ENCODE measurements at regions not wholly inside any gene's neighbourhood (a gene's known extent, or its start where the extent isn't known, plus 50 kb on each side); places are given as distances from the start of the nearest gene placed in this dataset.

- WGBS (ENCODE audit: insufficient coverage) = no CpG with 5 or more reads among the region's 1 CpG
- Histone ChIP-seq H3K4me3 (ENCODE audit: control insufficient read depth in 1 of 7, extremely low read depth in 1 of 7, insufficient read depth in 4 of 7, low read depth in 2 of 7, low read length in 6 of 7) (no peak overlapping the region), H3K36me3 (ENCODE audit: control insufficient read depth in 4 of 4, insufficient read depth in 4 of 4, low read length in 3 of 4) (no peaks in the 10 kb centered on the region), H3K27me3 (replicated peaks in 2 of 5; ENCODE audit: control insufficient read depth in 4 of 5, insufficient read depth in 5 of 5, low read length in 4 of 5) (no peaks in the 10 kb centered on the region), H3K4me1 (ENCODE audit: control extremely low read depth in 1 of 4, control insufficient read depth in 4 of 4, insufficient read depth in 4 of 4, low read length in 3 of 4) (no peaks in the 10 kb centered on the region), H3K9me3 (ENCODE audit: control extremely low read depth in 1 of 5, control insufficient read depth in 4 of 5, insufficient read depth in 2 of 5, low read depth in 1 of 5, low read length in 4 of 5) (no peaks in the 10 kb centered on the region), H3K27ac (ENCODE audit: insufficient read depth in 1 of 2, low read depth in 1 of 2, low read length in 2 of 2, poor library complexity in 1 of 2, severe bottlenecking in 2 of 2) (no peak overlapping the region)
- CTCF ChIA-PET = no interaction called here
- POLR2A ChIA-PET = no interaction called here
- no peak for DNase-seq
These were observed 560.5 kb upstream of the ZEB2 start for GRCh38 chr2:145080426-145080825.

DNA sequence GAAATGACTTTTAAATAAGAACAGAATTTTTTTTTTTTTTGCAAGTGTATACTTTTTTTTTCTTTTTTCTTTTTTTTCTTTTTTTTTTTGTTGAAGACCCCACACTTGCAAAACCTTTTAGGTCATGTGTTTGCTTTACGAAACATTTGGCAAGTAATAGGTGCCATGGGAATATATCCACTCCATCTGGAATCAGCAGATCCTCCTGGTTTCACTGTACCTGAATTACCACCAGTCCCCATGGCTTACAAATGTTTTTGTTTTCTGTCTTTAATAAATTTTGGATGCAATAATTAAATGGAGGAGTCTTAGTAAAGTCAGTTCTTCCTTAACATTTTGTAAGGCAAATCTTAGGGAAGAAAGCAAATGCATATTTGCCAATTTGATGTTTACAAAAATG is 559.7 kb upstream of the ZEB2 start:
- CTCF ChIA-PET = no interaction called here

GRCh38 chr2:145078923-145079322 is 559.0 kb upstream of the ZEB2 start:
- Histone ChIP-seq H3K4me1 (ENCODE audit: control extremely low read depth in 1 of 4, control insufficient read depth in 4 of 4, insufficient read depth in 4 of 4, low read length in 3 of 4) (no peaks in the 10 kb centered on the region), H3K27ac (ENCODE audit: insufficient read depth in 1 of 2, low read depth in 1 of 2, low read length in 2 of 2, poor library complexity in 1 of 2, severe bottlenecking in 2 of 2) (no peak overlapping the region), H3K27me3 (replicated peaks in 2 of 5; ENCODE audit: control insufficient read depth in 4 of 5, insufficient read depth in 5 of 5, low read length in 4 of 5) (no peaks in the 10 kb centered on the region), H3K4me3 (ENCODE audit: control insufficient read depth in 1 of 7, extremely low read depth in 1 of 7, insufficient read depth in 4 of 7, low read depth in 2 of 7, low read length in 6 of 7) (no peak overlapping the region), H3K36me3 (ENCODE audit: control insufficient read depth in 4 of 4, insufficient read depth in 4 of 4, low read length in 3 of 4) (no peaks in the 10 kb centered on the region), H3K9me3 (ENCODE audit: control extremely low read depth in 1 of 5, control insufficient read depth in 4 of 5, insufficient read depth in 2 of 5, low read depth in 1 of 5, low read length in 4 of 5) (no peaks in the 10 kb centered on the region)
- no CpG with 5 or more reads among the region's 1 CpG for WGBS (ENCODE audit: insufficient coverage)
- DNase-seq = no peak
- ChIA-PET CTCF (no interaction called here), POLR2A (no interaction called here)

More for the DNA sequence above, 559.7 kb upstream of the ZEB2 start:
- Histone ChIP-seq H3K27ac (ENCODE audit: insufficient read depth in 1 of 2, low read depth in 1 of 2, low read length in 2 of 2, poor library complexity in 1 of 2, severe bottlenecking in 2 of 2) (no peak overlapping the region), H3K4me1 (ENCODE audit: control extremely low read depth in 1 of 4, control insufficient read depth in 4 of 4, insufficient read depth in 4 of 4, low read length in 3 of 4) (no peaks in the 10 kb centered on the region), H3K36me3 (ENCODE audit: control insufficient read depth in 4 of 4, insufficient read depth in 4 of 4, low read length in 3 of 4) (no peaks in the 10 kb centered on the region), H3K9me3 (ENCODE audit: control extremely low read depth in 1 of 5, control insufficient read depth in 4 of 5, insufficient read depth in 2 of 5, low read depth in 1 of 5, low read length in 4 of 5) (no peaks in the 10 kb centered on the region), H3K4me3 (ENCODE audit: control insufficient read depth in 1 of 7, extremely low read depth in 1 of 7, insufficient read depth in 4 of 7, low read depth in 2 of 7, low read length in 6 of 7) (no peak overlapping the region), H3K27me3 (replicated peaks in 2 of 5; ENCODE audit: control insufficient read depth in 4 of 5, insufficient read depth in 5 of 5, low read length in 4 of 5) (no peaks in the 10 kb centered on the region)
- DNase-seq = no peak
- POLR2A ChIA-PET = no interaction called here
- 83% methylated on average over 1 of the region's 1 CpG for WGBS (ENCODE audit: insufficient coverage)

GRCh38 chr2:145076085-145076484 is 556.2 kb upstream of the ZEB2 start:
- CTCF ChIA-PET = no interaction called here
- no peak overlapping the region for H3K27ac ChIP-seq (ENCODE audit: insufficient read depth in 1 of 2, low read depth in 1 of 2, low read length in 2 of 2, poor library complexity in 1 of 2, severe bottlenecking in 2 of 2)

GRCh38 chr2:145075454-145076062 is 555.6 kb upstream of the ZEB2 start:
- POLR2A ChIA-PET = no interaction called here
- Histone ChIP-seq H3K36me3 (ENCODE audit: control insufficient read depth in 4 of 4, insufficient read depth in 4 of 4, low read length in 3 of 4) (no peaks in the 10 kb centered on the region), H3K9me3 (ENCODE audit: control extremely low read depth in 1 of 5, control insufficient read depth in 4 of 5, insufficient read depth in 2 of 5, low read depth in 1 of 5, low read length in 4 of 5) (no peaks in the 10 kb centered on the region), H3K4me1 (ENCODE audit: control extremely low read depth in 1 of 4, control insufficient read depth in 4 of 4, insufficient read depth in 4 of 4, low read length in 3 of 4) (no peaks in the 10 kb centered on the region), H3K4me3 (ENCODE audit: control insufficient read depth in 1 of 7, extremely low read depth in 1 of 7, insufficient read depth in 4 of 7, low read depth in 2 of 7, low read length in 6 of 7) (no peak overlapping the region), H3K27me3 (replicated peaks in 2 of 5; ENCODE audit: control insufficient read depth in 4 of 5, insufficient read depth in 5 of 5, low read length in 4 of 5) (no peaks in the 10 kb centered on the region), H3K27ac (ENCODE audit: insufficient read depth in 1 of 2, low read depth in 1 of 2, low read length in 2 of 2, poor library complexity in 1 of 2, severe bottlenecking in 2 of 2) (no peak overlapping the region)
- no peak for DNase-seq
- WGBS (ENCODE audit: insufficient coverage) = 100% methylated on average over 1 of the region's 1 CpG
- CTCF ChIA-PET = no interaction called here

More at GRCh38 chr2:145076085-145076484, 556.2 kb upstream of the ZEB2 start:
- H3K4me3 ChIP-seq (ENCODE audit: control insufficient read depth in 1 of 7, extremely low read depth in 1 of 7, insufficient read depth in 4 of 7, low read depth in 2 of 7, low read length in 6 of 7) = no peak overlapping the region
- no peaks in the 10 kb centered on the region for H3K27me3 ChIP-seq (replicated peaks in 2 of 5; ENCODE audit: control insufficient read depth in 4 of 5, insufficient read depth in 5 of 5, low read length in 4 of 5)
- H3K9me3 ChIP-seq (ENCODE audit: control extremely low read depth in 1 of 5, control insufficient read depth in 4 of 5, insufficient read depth in 2 of 5, low read depth in 1 of 5, low read length in 4 of 5) = no peaks in the 10 kb centered on the region
- no peaks in the 10 kb centered on the region for H3K36me3 ChIP-seq (ENCODE audit: control insufficient read depth in 4 of 4, insufficient read depth in 4 of 4, low read length in 3 of 4)
- POLR2A ChIA-PET = no interaction called here
- no CpG with 5 or more reads among the region's 1 CpG for WGBS (ENCODE audit: insufficient coverage)
- no peaks in the 10 kb centered on the region for H3K4me1 ChIP-seq (ENCODE audit: control extremely low read depth in 1 of 4, control insufficient read depth in 4 of 4, insufficient read depth in 4 of 4, low read length in 3 of 4)
- no peak for DNase-seq

GRCh38 chr2:145070703-145071102 is 550.8 kb upstream of the ZEB2 start:
- POLR2A ChIA-PET = no interaction called here
- H3K27ac ChIP-seq (ENCODE audit: insufficient read depth in 1 of 2, low read depth in 1 of 2, low read length in 2 of 2, poor library complexity in 1 of 2, severe bottlenecking in 2 of 2) = no peak overlapping the region
- CTCF ChIA-PET = no interaction called here

DNA sequence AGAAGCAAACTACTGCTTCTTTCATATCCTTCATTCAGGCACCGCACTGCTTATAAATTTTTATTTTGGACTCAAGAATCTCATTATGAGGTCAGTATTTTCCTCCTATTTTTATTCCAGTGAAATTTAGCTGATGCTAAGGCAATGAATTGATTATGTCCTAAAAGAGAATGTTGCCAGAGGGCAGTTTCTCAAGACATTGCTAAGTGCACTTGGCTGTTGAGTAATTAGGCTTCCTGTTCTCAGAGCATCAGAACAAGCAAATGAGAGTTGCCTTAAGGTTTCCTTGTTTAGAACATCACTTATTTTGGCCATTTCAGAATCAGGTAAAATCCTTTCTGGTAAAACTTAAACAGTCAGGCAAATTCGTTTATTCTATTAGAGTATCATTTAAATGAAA is 548.6 kb upstream of the ZEB2 start:
- ChIA-PET POLR2A (interaction anchor here (0.5 kb wide), 1 partner anchor 1347 kb away, joined by 5 read pairs; no protein-coding TSS in a partner anchor), CTCF (no interaction called here)
- Histone ChIP-seq H3K27ac (ENCODE audit: insufficient read depth in 1 of 2, low read depth in 1 of 2, low read length in 2 of 2, poor library complexity in 1 of 2, severe bottlenecking in 2 of 2) (no peak overlapping the region), H3K4me3 (ENCODE audit: control insufficient read depth in 1 of 7, extremely low read depth in 1 of 7, insufficient read depth in 4 of 7, low read depth in 2 of 7, low read length in 6 of 7) (no peak overlapping the region), H3K36me3 (ENCODE audit: control insufficient read depth in 4 of 4, insufficient read depth in 4 of 4, low read length in 3 of 4) (no peaks in the 10 kb centered on the region), H3K27me3 (replicated peaks in 2 of 5; ENCODE audit: control insufficient read depth in 4 of 5, insufficient read depth in 5 of 5, low read length in 4 of 5) (no peaks in the 10 kb centered on the region), H3K4me1 (ENCODE audit: control extremely low read depth in 1 of 4, control insufficient read depth in 4 of 4, insufficient read depth in 4 of 4, low read length in 3 of 4) (no peaks in the 10 kb centered on the region), H3K9me3 (ENCODE audit: control extremely low read depth in 1 of 5, control insufficient read depth in 4 of 5, insufficient read depth in 2 of 5, low read depth in 1 of 5, low read length in 4 of 5) (peaks cover 0 to 2% (median 0%) of the 10 kb centered on the region in 5 experiments)
- DNase-seq = no peak
- WGBS (ENCODE audit: insufficient coverage) = no CpG with 5 or more reads among the region's 2 CpGs

More at GRCh38 chr2:145070703-145071102, 550.8 kb upstream of the ZEB2 start:
- peaks cover 0 to 2% (median 0%) of the 10 kb centered on the region in 5 experiments for H3K9me3 ChIP-seq (ENCODE audit: control extremely low read depth in 1 of 5, control insufficient read depth in 4 of 5, insufficient read depth in 2 of 5, low read depth in 1 of 5, low read length in 4 of 5)
- H3K4me3 ChIP-seq (ENCODE audit: control insufficient read depth in 1 of 7, extremely low read depth in 1 of 7, insufficient read depth in 4 of 7, low read depth in 2 of 7, low read length in 6 of 7) = no peak overlapping the region
- no peak for DNase-seq
- H3K27me3 ChIP-seq (replicated peaks in 2 of 5; ENCODE audit: control insufficient read depth in 4 of 5, insufficient read depth in 5 of 5, low read length in 4 of 5) = no peaks in the 10 kb centered on the region
- H3K36me3 ChIP-seq (ENCODE audit: control insufficient read depth in 4 of 4, insufficient read depth in 4 of 4, low read length in 3 of 4) = no peaks in the 10 kb centered on the region
- no peaks in the 10 kb centered on the region for H3K4me1 ChIP-seq (ENCODE audit: control extremely low read depth in 1 of 4, control insufficient read depth in 4 of 4, insufficient read depth in 4 of 4, low read length in 3 of 4)

Data from common myeloid progenitor, CD34-positive (primary cell).